Panc1 (cell line): ENCODE measurements at regions not wholly inside any gene's neighbourhood (a gene's known extent, or its start where the extent isn't known, plus 50 kb on each side); places are given as distances from the start of the nearest gene placed in this dataset.

Experiments
- CTCF ChIP-seq: fragments of 450-650 bp; IDR thresholded peaks from 2 replicates; pipeline ENCODE4 v1.5.1; 2017; ENCODE audit warnings: mild to moderate bottlenecking
- POLR2AphosphoS5 ChIP-seq: IDR thresholded peaks from 2 replicates; pipeline ENCODE4 v1.6.1; 2012; ENCODE audit warnings: mild to moderate bottlenecking, low read depth, low read length, moderate library complexity
- TCF7L2 ChIP-seq: IDR thresholded peaks from 2 replicates; pipeline ENCODE4 v1.6.1; 2011; ENCODE audit warnings: mild to moderate bottlenecking, low read depth, low read length, inconsistent platforms

- no peak for TF ChIP-seq CTCF
- no peak for TF ChIP-seq POLR2AphosphoS5
- no peak for TF ChIP-seq TCF7L2
Observed at GRCh38 chr22:27615408-27615807, 186.1 kb downstream of the MN1 start.
